Liver (tissue), 8 donors: ENCODE measurements at regions not wholly inside any gene's neighbourhood (a gene's known extent, or its start where the extent isn't known, plus 50 kb on each side); places are given as distances from the start of the nearest gene placed in this dataset.

ENCODE experiments used
- DNase-seq: peaks from one replicate; pipeline ENCODE4 v3.0.0-alpha.2; 2017; ENCODE audit warnings: low spot score
- H3K27ac ChIP-seq, 2 donors: one replicate each; pipeline ENCODE4 v1.7.0; 2013; ENCODE audit warnings: inconsistent platforms in 2 of 2, low read length in 2 of 2, control low read depth in 1 of 2, low read depth in 1 of 2, mild to moderate bottlenecking in 1 of 2
- H3K27me3 ChIP-seq, 4 donors: one replicate each; pipeline versions ENCODE4 v1.6.1 to v1.7.0; 2013; ENCODE audit warnings: low read length in 3 of 4, inconsistent platforms in 1 of 4, mild to moderate bottlenecking in 1 of 4, moderate library complexity in 1 of 4; ENCODE audit not compliant: control insufficient read depth in 4 of 4, insufficient read depth in 4 of 4
- H3K36me3 ChIP-seq, 4 donors: one replicate each; pipeline versions ENCODE4 v1.6.1 to v1.7.0; 2013; ENCODE audit warnings: low read length in 3 of 4, mild to moderate bottlenecking in 3 of 4, low read depth in 1 of 4, moderate library complexity in 1 of 4; ENCODE audit not compliant: control insufficient read depth in 4 of 4, insufficient read depth in 3 of 4
- H3K4me1 ChIP-seq, 4 donors: one replicate each; pipeline versions ENCODE4 v1.6.1 to v1.7.0; 2013; ENCODE audit warnings: low read length in 3 of 4, mild to moderate bottlenecking in 3 of 4, moderate library complexity in 1 of 4; ENCODE audit not compliant: control insufficient read depth in 4 of 4, insufficient read depth in 4 of 4
- H3K4me3 ChIP-seq, 3 donors: one replicate each; pipeline versions ENCODE4 v1.6.1 to v1.7.0; 2013; ENCODE audit warnings: low read length in 3 of 3, control low read depth in 1 of 3, low read depth in 1 of 3, mild to moderate bottlenecking in 1 of 3
- H3K9ac ChIP-seq, 2 donors: one replicate each; pipeline ENCODE4 v1.7.0; 2013; ENCODE audit warnings: low read length in 2 of 2, mild to moderate bottlenecking in 2 of 2, moderate library complexity in 2 of 2, control low read depth in 1 of 2, low read depth in 1 of 2
- H3K9me3 ChIP-seq, 4 donors: one replicate each; pipeline versions ENCODE4 v1.6.1 to v1.7.0; 2013; ENCODE audit warnings: low read length in 3 of 4; ENCODE audit not compliant: control insufficient read depth in 4 of 4
- EGR1 ChIP-seq, 2 donors: IDR thresholded peaks; 2 replicates each; pipeline ENCODE4 v1.6.1; 2016 to 2018; ENCODE audit warnings: antibody characterized with exemption in 2 of 2, low read depth in 2 of 2
- FOXA1 ChIP-seq: IDR thresholded peaks from 2 replicates; pipeline ENCODE4 v1.6.1; 2016; ENCODE audit warnings: antibody characterized with exemption
- GABPA ChIP-seq, 2 donors: IDR thresholded peaks in 1 of 2; conservative IDR thresholded peaks in 1 of 2; 2 replicates each; pipeline ENCODE4 v1.6.1; 2016; ENCODE audit warnings: antibody characterized with exemption in 2 of 2, mild to moderate bottlenecking in 1 of 2, moderate library complexity in 1 of 2
- HNF4G ChIP-seq: IDR thresholded peaks from 2 replicates; pipeline ENCODE4 v1.6.1; 2016; ENCODE audit warnings: antibody characterized with exemption
- JUND ChIP-seq, 2 donors: IDR thresholded peaks; 2 replicates each; pipeline ENCODE4 v1.6.1; 2016; ENCODE audit warnings: antibody characterized with exemption in 2 of 2
- NR2F2 ChIP-seq: IDR thresholded peaks from 2 replicates; pipeline ENCODE4 v1.6.1; 2016; ENCODE audit warnings: antibody characterized with exemption
- RAD21 ChIP-seq, 2 donors: IDR thresholded peaks; 2 replicates each; pipeline ENCODE4 v1.6.1; 2016; ENCODE audit warnings: antibody characterized with exemption in 2 of 2, mild to moderate bottlenecking in 2 of 2
- RXRA ChIP-seq, 2 donors: IDR thresholded peaks; 2 replicates each; pipeline ENCODE4 v1.6.1; 2017 to 2018; ENCODE audit warnings: antibody characterized with exemption in 2 of 2, mild to moderate bottlenecking in 1 of 2
- SP1 ChIP-seq: IDR thresholded peaks from 2 replicates; pipeline ENCODE4 v1.6.1; 2018; ENCODE audit warnings: antibody characterized with exemption, mild to moderate bottlenecking
- TAF1 ChIP-seq: conservative IDR thresholded peaks from 2 replicates; pipeline ENCODE4 v1.6.1; 2016; ENCODE audit warnings: antibody characterized with exemption, mild to moderate bottlenecking
- YY1 ChIP-seq: IDR thresholded peaks from 2 replicates; pipeline ENCODE4 v1.6.1; 2016; ENCODE audit warnings: antibody characterized with exemption, mild to moderate bottlenecking
- WGBS: extraction: QIAGEN DNeasy Blood & Tissue Kit; methylation state at CpG from one replicate; pipeline ENCODE4 v1.1.7; 2013; 5-methylcytosine and 5-hydroxymethylcytosine counted together
- TF ChIP-seq, protein P1 (sequence below): IDR thresholded peaks from 2 replicates; pipeline ENCODE4 v1.6.1; 2016; ENCODE audit warnings: antibody characterized with exemption, mild to moderate bottlenecking
- TF ChIP-seq, protein P2 (sequence below): fragments of 150-350 bp; IDR thresholded peaks from 2 replicates; pipeline ENCODE4 v1.5.1; 2017; ENCODE audit warnings: improper control_type of control experiment, low read depth, low read length; ENCODE audit not compliant: missing input control
- TF ChIP-seq, protein P3 (sequence below): IDR thresholded peaks from 2 replicates; pipeline ENCODE4 v1.6.1; 2016; ENCODE audit warnings: antibody characterized with exemption
- donor health status: healthy.
- donor health status: healthy.
- donor health status: healthy.
- donor health status: healthy.
- donor health status: healthy.

DNA sequence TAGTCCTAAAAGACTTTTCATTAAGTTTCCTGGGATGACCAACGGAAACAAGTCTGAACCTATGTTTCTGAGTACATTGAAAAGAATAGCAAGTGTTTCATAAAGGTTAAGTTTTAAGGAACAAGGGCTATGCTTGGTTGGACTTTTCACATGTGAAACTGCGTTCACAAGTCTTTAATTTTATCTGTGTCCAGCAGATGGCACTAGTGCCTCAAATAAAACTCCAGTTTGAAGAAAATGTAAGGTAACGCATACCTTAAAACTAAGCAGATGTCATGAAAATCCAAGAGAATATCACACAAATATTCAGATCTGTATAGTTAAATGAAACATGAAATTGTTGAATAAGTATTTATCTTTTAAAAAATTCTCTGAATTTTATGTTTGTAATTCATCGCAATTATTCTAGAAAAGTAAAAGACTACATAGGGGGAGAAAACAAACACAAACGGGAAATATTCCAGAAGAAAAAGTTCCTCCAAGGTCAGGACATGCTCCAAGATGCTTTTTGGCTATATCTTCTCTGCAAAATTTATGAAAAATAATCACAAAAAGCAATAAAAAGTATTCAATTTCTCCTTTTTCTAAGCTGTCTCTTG is 89.6 kb upstream of the MAD2L1 start:
- DNase-seq = no peak

DNA sequence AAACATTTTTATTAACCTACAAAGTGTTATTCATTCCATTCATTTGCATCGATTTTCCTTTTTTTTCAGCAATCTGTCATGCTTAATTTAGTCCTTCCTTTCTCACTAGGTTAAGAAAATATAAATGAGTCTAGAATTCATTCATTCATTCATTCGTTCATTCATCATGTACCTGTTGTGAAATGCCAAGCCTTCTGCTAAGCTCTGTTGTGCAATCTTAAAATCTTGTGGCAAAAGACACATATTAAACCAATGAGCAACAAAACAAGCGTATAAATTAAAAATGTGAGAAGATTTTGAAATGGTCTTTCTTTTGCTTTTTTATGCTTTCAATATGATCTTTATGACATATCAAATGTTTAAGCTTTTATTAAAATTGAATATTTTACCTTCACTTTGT is 88.6 kb upstream of the MAD2L1 start:
- 66% methylated on average over 3 of the region's 3 CpGs for WGBS
- Histone ChIP-seq H3K36me3 (no peaks in the 10 kb centered on the region), H3K4me3 (no peak overlapping the region), H3K9me3 (no peaks in the 10 kb centered on the region), H3K4me1 (no peaks in the 10 kb centered on the region), H3K27me3 (no peaks in the 10 kb centered on the region), H3K27ac (no peak overlapping the region), H3K9ac (no peak overlapping the region)
- TF ChIP-seq, protein P1, sequence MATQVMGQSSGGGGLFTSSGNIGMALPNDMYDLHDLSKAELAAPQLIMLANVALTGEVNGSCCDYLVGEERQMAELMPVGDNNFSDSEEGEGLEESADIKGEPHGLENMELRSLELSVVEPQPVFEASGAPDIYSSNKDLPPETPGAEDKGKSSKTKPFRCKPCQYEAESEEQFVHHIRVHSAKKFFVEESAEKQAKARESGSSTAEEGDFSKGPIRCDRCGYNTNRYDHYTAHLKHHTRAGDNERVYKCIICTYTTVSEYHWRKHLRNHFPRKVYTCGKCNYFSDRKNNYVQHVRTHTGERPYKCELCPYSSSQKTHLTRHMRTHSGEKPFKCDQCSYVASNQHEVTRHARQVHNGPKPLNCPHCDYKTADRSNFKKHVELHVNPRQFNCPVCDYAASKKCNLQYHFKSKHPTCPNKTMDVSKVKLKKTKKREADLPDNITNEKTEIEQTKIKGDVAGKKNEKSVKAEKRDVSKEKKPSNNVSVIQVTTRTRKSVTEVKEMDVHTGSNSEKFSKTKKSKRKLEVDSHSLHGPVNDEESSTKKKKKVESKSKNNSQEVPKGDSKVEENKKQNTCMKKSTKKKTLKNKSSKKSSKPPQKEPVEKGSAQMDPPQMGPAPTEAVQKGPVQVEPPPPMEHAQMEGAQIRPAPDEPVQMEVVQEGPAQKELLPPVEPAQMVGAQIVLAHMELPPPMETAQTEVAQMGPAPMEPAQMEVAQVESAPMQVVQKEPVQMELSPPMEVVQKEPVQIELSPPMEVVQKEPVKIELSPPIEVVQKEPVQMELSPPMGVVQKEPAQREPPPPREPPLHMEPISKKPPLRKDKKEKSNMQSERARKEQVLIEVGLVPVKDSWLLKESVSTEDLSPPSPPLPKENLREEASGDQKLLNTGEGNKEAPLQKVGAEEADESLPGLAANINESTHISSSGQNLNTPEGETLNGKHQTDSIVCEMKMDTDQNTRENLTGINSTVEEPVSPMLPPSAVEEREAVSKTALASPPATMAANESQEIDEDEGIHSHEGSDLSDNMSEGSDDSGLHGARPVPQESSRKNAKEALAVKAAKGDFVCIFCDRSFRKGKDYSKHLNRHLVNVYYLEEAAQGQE = no peak
- TF ChIP-seq JUND (IDR thresholded peaks at IDR 0.05) = no peak
- no peak for TF ChIP-seq RXRA (IDR thresholded peaks at IDR 0.05)
- TF ChIP-seq RAD21 (IDR thresholded peaks at IDR 0.05) = no peak
- no peak for TF ChIP-seq SP1
- no peak for TF ChIP-seq GABPA (IDR thresholded peaks at IDR 0.05 in 1 of 2, conservative IDR thresholded peaks at IDR 0.05 in 1 of 2)
- no peak for TF ChIP-seq NR2F2
- TF ChIP-seq YY1 = no peak
- TF ChIP-seq HNF4G = no peak
- TF ChIP-seq, protein P2, sequence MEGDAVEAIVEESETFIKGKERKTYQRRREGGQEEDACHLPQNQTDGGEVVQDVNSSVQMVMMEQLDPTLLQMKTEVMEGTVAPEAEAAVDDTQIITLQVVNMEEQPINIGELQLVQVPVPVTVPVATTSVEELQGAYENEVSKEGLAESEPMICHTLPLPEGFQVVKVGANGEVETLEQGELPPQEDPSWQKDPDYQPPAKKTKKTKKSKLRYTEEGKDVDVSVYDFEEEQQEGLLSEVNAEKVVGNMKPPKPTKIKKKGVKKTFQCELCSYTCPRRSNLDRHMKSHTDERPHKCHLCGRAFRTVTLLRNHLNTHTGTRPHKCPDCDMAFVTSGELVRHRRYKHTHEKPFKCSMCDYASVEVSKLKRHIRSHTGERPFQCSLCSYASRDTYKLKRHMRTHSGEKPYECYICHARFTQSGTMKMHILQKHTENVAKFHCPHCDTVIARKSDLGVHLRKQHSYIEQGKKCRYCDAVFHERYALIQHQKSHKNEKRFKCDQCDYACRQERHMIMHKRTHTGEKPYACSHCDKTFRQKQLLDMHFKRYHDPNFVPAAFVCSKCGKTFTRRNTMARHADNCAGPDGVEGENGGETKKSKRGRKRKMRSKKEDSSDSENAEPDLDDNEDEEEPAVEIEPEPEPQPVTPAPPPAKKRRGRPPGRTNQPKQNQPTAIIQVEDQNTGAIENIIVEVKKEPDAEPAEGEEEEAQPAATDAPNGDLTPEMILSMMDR = no peak
- TF ChIP-seq FOXA1 = no peak
- no peak for TF ChIP-seq EGR1 (IDR thresholded peaks at IDR 0.05; ENCODE audit: low read depth in 2 of 2)
- no peak for DNase-seq

More for the DNA sequence above, 89.6 kb upstream of the MAD2L1 start:
- no peak overlapping the region for H3K9ac ChIP-seq
- no peaks in the 10 kb centered on the region for H3K36me3 ChIP-seq
- no peaks in the 10 kb centered on the region for H3K9me3 ChIP-seq
- H3K27me3 ChIP-seq = no peaks in the 10 kb centered on the region
- 26% methylated on average over 5 of the region's 5 CpGs for WGBS
- H3K4me3 ChIP-seq = no peak overlapping the region
- TF ChIP-seq, protein P1 = no peak
- TF ChIP-seq TAF1 = no peak
- peak; percentile 78 to 81 for TF ChIP-seq RAD21 (IDR thresholded peaks at IDR 0.05)
- TF ChIP-seq, protein P2 = peak; percentile 62
- TF ChIP-seq, protein P3, sequence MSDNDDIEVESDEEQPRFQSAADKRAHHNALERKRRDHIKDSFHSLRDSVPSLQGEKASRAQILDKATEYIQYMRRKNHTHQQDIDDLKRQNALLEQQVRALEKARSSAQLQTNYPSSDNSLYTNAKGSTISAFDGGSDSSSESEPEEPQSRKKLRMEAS = peak; percentile 15
- no peak overlapping the region for H3K27ac ChIP-seq
- H3K4me1 ChIP-seq = no peaks in the 10 kb centered on the region
